HG03354 (cell line): ENCODE measurements at regions not wholly inside any gene's neighbourhood (a gene's known extent, or its start where the extent isn't known, plus 50 kb on each side); places are given as distances from the start of the nearest gene placed in this dataset.
A peak's percentile ranks its signal among the peaks of the same experiment; 100 is the strongest.
"Not testable (repeated sequence)": the region's sequence is repeated elsewhere in the genome, so short reads cannot be mapped to it uniquely, and the experiment has no call there.

Source experiments
- ATAC-seq: cut with Tn5 transposase; IDR thresholded peaks from one replicate; pipeline ENCODE4 v1.9.1; 2021; ENCODE audit warnings: mild to moderate bottlenecking; ENCODE audit not compliant: unreplicated experiment, poor library complexity, severe bottlenecking

- no peak for ATAC-seq
Observed at GRCh38 chr2:21194147-21194546, 70.4 kb downstream of the TDRD15 start.

DNA sequence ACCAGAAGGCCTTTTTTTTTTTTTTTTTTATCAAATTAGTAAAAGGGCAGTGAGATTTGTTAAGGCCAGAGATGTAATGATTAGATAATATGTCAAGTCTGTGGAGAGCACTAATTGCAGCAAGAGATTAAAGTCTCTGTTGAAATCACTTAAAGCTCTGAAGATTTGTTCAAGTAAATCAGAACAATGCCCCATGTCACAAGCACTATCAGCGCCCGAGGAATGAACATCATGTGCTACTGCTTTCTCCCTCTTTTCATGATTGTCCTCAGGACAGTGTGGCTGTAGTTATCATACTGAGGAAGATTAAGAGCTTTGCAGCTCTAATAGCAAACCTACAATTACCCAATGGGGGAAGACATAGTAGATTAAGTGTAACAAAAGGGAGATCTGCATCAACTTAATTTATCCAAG, 71.1 kb downstream of the TDRD15 start:
- ATAC-seq = no peak

DNA sequence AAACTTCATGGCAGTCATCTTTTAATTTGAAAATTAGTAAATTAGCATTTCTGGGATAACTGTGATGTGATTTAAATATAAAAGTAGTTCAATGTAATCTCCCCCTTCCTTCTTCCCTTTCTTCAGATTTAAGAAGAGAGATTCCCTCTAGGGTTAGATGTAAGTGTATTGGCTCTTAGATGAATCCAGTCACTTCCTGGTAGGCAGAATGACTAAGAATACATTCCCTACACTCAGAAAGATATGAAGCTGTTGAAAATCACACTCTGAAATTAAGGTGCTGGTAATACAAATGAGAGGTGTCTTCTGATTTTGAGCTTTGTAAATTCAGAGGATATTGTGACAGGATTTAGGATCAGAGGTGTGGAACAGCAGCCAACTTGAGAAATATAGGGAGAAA, 71.6 kb downstream of the TDRD15 start:
- no peak for ATAC-seq

GRCh38 chr2:21198637-21199036, 74.9 kb downstream of the TDRD15 start:
- ATAC-seq = no peak

- ATAC-seq = no peak
Observed at GRCh38 chr2:21203976-21204375, 80.2 kb downstream of the TDRD15 start.

GRCh38 chr2:21214085-21214484, 90.3 kb downstream of the TDRD15 start:
- ATAC-seq = not testable (repeated sequence)

DNA sequence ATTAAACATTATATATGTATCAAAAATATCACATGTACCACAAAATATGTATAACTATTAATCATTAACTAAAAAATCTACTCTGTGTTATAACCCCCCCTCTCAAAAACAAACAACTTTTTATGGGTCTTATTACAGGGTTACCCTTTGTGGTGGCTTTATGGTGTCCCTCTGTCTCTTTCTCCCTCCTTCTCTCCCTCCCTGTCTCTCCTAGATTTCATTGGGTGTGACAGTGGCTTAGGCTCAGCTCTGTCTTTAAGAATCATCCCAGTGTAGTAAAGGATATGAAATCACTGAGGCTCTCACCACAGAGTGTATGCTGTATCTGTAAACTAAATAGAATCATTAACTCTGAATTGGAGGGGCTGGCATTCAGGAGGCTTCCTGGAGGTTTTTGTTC, 93.7 kb downstream of the TDRD15 start:
- no peak for ATAC-seq

DNA sequence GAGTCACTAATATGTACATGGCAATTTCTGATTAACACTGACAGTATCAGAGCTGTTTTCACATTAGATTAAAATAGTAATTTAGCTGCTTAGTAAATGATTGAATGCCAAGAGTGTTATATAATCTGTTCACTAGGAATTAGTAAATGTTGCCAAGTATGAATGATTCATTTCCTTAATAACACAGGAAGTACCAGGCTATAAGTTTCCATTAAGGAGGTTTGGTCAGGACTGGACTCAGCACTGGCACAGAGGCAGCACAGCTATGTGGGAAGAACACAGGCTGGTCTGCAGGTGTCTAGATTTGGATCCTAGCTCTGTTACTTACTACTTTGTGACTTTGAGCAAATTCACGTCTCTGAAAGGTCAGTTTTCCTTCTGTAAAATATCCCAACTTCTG, 97.2 kb downstream of the TDRD15 start:
- no peak for ATAC-seq

- no peak for ATAC-seq
Observed at GRCh38 chr2:21223618-21224017, 99.8 kb downstream of the TDRD15 start.

DNA sequence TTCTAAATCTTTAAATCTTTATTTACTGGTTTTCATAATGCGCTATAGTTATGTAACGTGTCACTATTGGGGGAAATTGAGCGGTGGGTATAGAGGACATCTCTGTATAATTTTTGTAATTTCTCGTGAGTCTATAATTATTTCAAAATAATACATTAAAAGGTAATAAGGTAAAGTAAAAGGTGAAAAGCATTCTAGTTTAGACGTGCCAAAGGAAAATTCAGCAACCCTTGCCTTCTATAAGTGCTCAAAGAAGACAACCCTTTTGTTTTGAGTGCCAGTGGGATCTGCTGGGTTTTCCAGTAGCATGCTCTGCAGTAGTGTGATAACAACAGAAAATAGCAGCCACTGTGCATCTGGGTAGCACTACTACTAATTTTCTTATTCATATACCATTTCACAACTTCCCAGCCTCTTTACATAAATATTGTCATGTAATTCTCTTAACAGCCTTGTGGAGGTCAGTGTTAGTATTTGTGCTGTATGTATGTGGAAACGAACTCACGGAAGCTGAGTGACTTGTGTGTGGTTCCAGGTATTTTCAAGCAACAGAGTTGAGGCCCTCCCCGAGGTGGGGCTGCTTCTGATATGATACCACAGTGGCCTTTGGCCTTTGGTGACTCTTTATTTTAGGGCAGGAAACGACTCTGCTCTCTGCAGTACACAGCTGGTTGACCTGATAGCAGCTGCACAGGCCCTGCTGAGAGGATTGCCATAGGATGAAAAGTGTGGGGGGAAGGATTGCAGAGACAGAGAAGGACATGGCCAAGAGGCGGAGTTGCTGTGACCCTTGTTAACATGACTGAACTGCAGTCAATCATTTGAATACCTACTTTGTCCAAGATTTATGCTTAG, 104.5 kb downstream of the TDRD15 start:
- no peak for ATAC-seq

GRCh38 chr2:21229302-21229701, 105.5 kb downstream of the TDRD15 start:
- ATAC-seq = no peak

DNA sequence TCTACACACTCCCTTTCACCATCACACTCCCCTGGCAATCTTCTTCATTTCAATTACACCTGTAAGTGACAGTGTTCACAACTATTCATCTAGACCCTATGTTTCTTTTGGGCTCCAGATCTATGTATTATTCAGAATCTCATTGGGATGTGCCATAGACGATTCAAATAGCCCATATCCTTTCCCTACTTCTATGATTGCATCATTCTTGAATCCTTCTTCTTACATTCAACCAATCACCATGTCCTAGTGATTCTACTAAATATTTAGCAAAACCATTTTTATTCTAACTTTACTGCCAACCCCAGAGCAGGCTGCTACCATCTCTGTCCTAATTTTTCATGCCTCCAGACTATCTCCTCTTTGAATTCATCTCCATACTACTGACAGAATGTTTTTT, 106.4 kb downstream of the TDRD15 start:
- ATAC-seq = no peak

DNA sequence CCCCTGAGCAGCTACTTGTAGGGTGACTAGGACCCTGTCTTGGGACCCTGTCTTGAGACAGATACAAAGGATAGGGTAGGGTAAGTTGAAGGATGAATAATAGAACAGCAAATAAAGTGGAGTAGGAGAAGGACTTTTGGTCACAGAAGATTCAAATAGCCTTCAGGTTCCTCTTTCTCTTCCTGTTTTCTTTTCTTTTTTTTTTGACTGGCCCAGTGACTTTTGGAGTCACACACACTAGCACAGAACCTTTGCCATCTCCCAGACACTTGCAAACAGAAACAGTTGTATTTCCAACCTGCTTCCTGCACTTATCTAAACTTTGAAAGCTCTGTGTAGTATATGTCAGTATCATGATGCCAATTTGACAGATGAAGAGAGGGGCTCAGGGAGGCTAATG, 108.2 kb downstream of the TDRD15 start:
- peak; percentile 41 for ATAC-seq

GRCh38 chr2:21233194-21233593, 109.4 kb downstream of the TDRD15 start:
- no peak for ATAC-seq

DNA sequence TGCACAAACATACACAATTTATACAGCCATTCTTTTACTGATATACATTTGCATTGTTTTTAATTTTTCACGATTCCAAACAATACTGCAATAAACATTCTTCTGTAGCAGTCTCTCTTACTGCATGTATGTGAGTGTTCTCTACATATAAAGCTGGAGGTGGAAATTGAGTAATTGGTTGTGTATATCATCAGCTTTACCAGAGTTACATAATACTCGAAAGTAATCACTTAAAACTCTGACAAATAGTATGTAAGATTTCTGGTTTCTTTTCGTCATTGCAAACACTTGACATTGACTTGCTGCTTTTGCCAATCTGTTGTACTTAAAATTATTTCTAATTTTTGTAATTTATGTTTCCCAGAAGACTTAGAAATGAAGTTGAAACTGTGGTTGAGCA, 110.2 kb downstream of the TDRD15 start:
- ATAC-seq = no peak

GRCh38 chr2:21234464-21235120, 110.8 kb downstream of the TDRD15 start:
- ATAC-seq = no peak

DNA sequence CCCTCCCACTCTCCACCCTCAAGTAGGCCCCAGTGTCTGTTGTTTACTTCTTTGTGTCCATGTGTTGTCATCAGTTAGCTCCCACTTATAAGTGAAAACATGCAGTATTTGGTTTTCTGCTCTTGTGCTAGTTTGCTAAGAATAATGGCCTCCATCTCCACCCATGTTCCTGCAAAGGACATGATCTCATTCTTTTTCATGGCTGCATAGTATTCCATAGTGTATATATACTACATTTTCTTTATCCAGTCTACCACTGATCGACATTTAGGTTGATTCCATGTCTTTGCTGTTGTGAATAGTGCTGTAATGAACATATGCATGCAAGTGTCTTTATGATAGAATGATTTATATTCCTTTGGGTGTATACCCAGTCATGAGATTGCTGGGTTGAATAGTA, 116.0 kb downstream of the TDRD15 start:
- ATAC-seq = not testable (repeated sequence)

DNA sequence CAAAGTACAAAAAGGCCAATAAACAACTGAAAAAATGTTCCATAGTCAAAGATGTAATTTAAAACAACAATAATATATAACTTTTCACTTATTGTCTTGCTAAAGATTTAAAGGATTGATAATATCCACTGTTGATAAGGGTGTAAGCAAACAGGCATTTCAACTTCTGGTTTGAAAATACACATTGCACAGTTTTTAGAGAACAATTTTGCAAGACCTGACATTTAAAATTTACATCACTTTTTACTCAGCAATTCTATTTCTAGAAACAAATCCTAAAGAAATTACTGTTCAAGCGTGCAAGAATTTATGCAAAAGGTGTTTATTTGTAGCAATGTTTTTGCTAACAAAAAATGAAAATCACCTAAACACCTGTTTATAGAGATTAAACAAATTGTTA, 120.4 kb downstream of the TDRD15 start:
- ATAC-seq = no peak

GRCh38 chr2:21245565-21245964, 121.8 kb downstream of the TDRD15 start:
- ATAC-seq = no peak

DNA sequence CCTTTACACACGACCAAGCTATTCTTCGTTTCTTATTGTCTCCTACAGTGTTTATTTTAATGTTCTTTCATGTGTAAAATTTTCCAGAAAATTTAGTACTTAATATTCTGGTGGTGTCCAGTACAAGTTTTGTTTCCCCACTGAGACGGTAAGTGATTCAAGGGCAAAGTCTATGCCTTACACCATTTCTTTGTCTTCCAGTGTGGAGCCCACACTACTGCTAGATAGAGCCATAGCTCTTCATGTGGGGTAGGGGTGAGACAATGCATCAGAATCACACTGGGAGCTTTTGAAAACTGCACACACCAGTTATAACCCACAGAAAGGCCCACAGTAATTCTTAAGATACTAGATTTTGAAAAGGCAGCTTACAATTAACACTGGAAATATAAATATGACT, 125.6 kb downstream of the TDRD15 start:
- no peak for ATAC-seq

DNA sequence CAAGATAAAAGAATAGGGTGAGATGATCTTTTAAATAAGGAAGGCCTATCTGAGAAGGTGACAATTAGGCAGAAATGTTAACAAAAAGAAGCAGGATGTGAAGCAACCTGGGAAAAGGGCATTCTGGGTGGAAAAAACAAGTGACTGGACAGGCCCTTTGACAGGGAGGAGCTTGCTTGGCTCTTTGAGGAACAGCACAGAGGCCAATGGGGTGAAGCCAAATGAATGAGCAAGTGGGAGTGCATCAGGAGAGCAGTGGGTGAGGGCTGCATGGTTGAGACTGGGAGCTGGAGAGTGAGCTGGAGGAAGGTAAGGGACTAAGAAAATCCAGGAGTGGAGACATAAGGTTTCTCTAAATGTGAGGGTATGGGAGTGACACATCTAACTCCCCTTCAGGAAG, 126.9 kb downstream of the TDRD15 start:
- ATAC-seq = no peak
